ENCODE measurements at regions not wholly inside any gene's neighbourhood (a gene's known extent, or its start where the extent isn't known, plus 50 kb on each side); places are given as distances from the start of the nearest gene placed in this dataset.
"Not testable (repeated sequence)": the region's sequence is repeated elsewhere in the genome, so short reads cannot be mapped to it uniquely, and the experiment has no call there.

- DNase-seq: no peak
These were observed 364.2 kb upstream of the CNTN3 start for GRCh38 chr3:74978684-74979083.

- DNase-seq: not testable (repeated sequence)
These were observed 370.8 kb upstream of the CNTN3 start for GRCh38 chr3:74985028-74985904.

GRCh38 chr3:74988095-74988494 lies 373.6 kb upstream of the CNTN3 start:
- DNase-seq: no peak

- no peak for DNase-seq
These were observed 378.4 kb upstream of the CNTN3 start for GRCh38 chr3:74992898-74993297.

- peak; percentile 0 for DNase-seq
These were observed 386.9 kb upstream of the CNTN3 start for GRCh38 chr3:75001330-75001729.

- no peak for DNase-seq
These were observed 398.4 kb upstream of the CNTN3 start for GRCh38 chr3:75012791-75013331.

- DNase-seq: no peak
These were observed 399.5 kb upstream of the CNTN3 start for GRCh38 chr3:75014008-75014407.

GRCh38 chr3:75015280-75015679 lies 400.8 kb upstream of the CNTN3 start:
- no peak for DNase-seq

GRCh38 chr3:75035146-75035545 lies 420.7 kb upstream of the CNTN3 start:
- DNase-seq: no peak

- DNase-seq: no peak
These were observed 428.5 kb upstream of the CNTN3 start for GRCh38 chr3:75042941-75043340.

GRCh38 chr3:75048650-75049049 lies 434.2 kb upstream of the CNTN3 start:
- no peak for DNase-seq

- DNase-seq: no peak
These were observed 435.1 kb upstream of the CNTN3 start for GRCh38 chr3:75049533-75049932.

- no peak for DNase-seq
These were observed 444.7 kb upstream of the CNTN3 start for GRCh38 chr3:75059120-75059519.

GRCh38 chr3:75061806-75062205 lies 447.3 kb upstream of the CNTN3 start:
- DNase-seq: no peak

- no peak for DNase-seq
These were observed 460.7 kb upstream of the CNTN3 start for GRCh38 chr3:75075158-75075557.

- no peak for DNase-seq
These were observed 462.0 kb upstream of the CNTN3 start for GRCh38 chr3:75076481-75076880.

GRCh38 chr3:75078290-75078689 lies 463.8 kb upstream of the CNTN3 start:
- no peak for DNase-seq

GRCh38 chr3:75082845-75083244 lies 468.4 kb upstream of the CNTN3 start:
- DNase-seq: no peak

- no peak for DNase-seq
These were observed 475.4 kb upstream of the CNTN3 start for GRCh38 chr3:75089841-75090240.

- DNase-seq: no peak
These were observed 487.1 kb upstream of the CNTN3 start for GRCh38 chr3:75101329-75102147.

GRCh38 chr3:75110741-75111140 lies 496.3 kb upstream of the CNTN3 start:
- DNase-seq: no peak

GRCh38 chr3:75115695-75116094 lies 501.2 kb upstream of the CNTN3 start:
- DNase-seq: no peak

- no peak for DNase-seq
These were observed 504.3 kb upstream of the CNTN3 start for GRCh38 chr3:75118779-75119178.

- DNase-seq: no peak
These were observed 512.1 kb upstream of the CNTN3 start for GRCh38 chr3:75126556-75126955.

All from NCI-H2171 treated with DMSO at 0.1 percent for 48 hours (cell line).